ENCODE measurements at regions not wholly inside any gene's neighbourhood (a gene's known extent, or its start where the extent isn't known, plus 50 kb on each side); places are given as distances from the start of the nearest gene placed in this dataset.

GRCh38 chr9:16921855-16922254 lies 51.4 kb upstream of the BNC2 start:
- peaks cover 3% of the 10 kb centered on the region; the same call in 1 of the 2 replicates for H3K9me1 ChIP-seq (ENCODE audit: insufficient read depth, low read length)
- no peaks in the 10 kb centered on the region for H3K36me3 ChIP-seq (ENCODE audit: control insufficient read depth, insufficient read depth, low read length)
- no peak overlapping the region for H3K4me3 ChIP-seq (ENCODE audit: insufficient read depth, low read depth, low read length)
- CTCF ChIA-PET: interaction anchor here (0.5 kb wide), 1 partner anchor 257 kb away, joined by 3 read pairs; no protein-coding TSS in a partner anchor
- H3K14ac ChIP-seq (replicated peaks; ENCODE audit: low read depth, low read length): no peak overlapping the region
- peaks cover 4% of the 10 kb centered on the region for H3K9me3 ChIP-seq (ENCODE audit: control insufficient read depth, insufficient read depth, low read length)
- H3K27me3 ChIP-seq (ENCODE audit: control insufficient read depth, insufficient read depth, low read length): no peaks in the 10 kb centered on the region
- H4K8ac ChIP-seq (ENCODE audit: low read depth in 2 of 2, low read length in 2 of 2): no peak overlapping the region
- H2BK15ac ChIP-seq (ENCODE audit: low read depth, low read length): no peak overlapping the region
- H3K56ac ChIP-seq (ENCODE audit: extremely low read depth, insufficient read depth, low read length): no peak overlapping the region
- H2AK5ac ChIP-seq (ENCODE audit: low read depth, low read length): no peak overlapping the region
- H3K18ac ChIP-seq (ENCODE audit: low read depth, low read length): no peak overlapping the region
- POLR2A ChIA-PET (ENCODE audit: unreplicated experiment): no interaction called here
- intact Hi-C loops (cut with micrococcal nuclease) (no loop called here), in situ Hi-C loops (cut with MboI; ENCODE audit: low sequenced_read_pairs) (no loop called here), dilution Hi-C loops (cut with HindIII; ENCODE audit: low sequenced_read_pairs, unreplicated experiment) (no loop called here)
- H4K20me1 ChIP-seq (ENCODE audit: insufficient read depth, low read length): no peaks in the 10 kb centered on the region
- H2BK120ac ChIP-seq (ENCODE audit: low read depth, low read length): no peak overlapping the region
- no peak overlapping the region for H2AFZ ChIP-seq (replicated peaks; ENCODE audit: low read length, poor library complexity)
- no peak overlapping the region for H3K9ac ChIP-seq (ENCODE audit: low read depth, low read length)
- DNase-seq (no peak), ATAC-seq (ENCODE audit: low read depth) (no peak)
- H4K91ac ChIP-seq (ENCODE audit: insufficient read depth, low read depth, low read length): no peak overlapping the region
- H2AK9ac ChIP-seq (replicated peaks; ENCODE audit: low read depth, low read length, poor library complexity): no peak overlapping the region
- no CpG with 5 or more reads among the region's 3 CpGs for WGBS, 2 experiments (ENCODE audit: extremely low coverage in 2 of 2, insufficient read length in 1 of 2)
- no peak overlapping the region for H3K4me2 ChIP-seq (ENCODE audit: low read depth, low read length)
- H3K23ac ChIP-seq (ENCODE audit: low read depth, low read length): no peak overlapping the region
- no TSS peak for BruUV-seq (replicated peaks)
- H3K27ac ChIP-seq (ENCODE audit: insufficient read depth, low read length): no peak overlapping the region
- TF ChIP-seq RAD21 (IDR thresholded peaks at IDR 0.05; ENCODE audit: low read length): peak; percentile 18; the same call in 1 of the 2 replicates
- TF ChIP-seq CTCF (conservative IDR thresholded peaks at IDR 0.05; ENCODE audit: low read depth, low read length): no peak
- H3K79me1 ChIP-seq (ENCODE audit: low read depth in 1 of 2, low read length in 2 of 2): no peaks in the 10 kb centered on the region
- no peak overlapping the region for H2BK5ac ChIP-seq (ENCODE audit: low read depth, low read length, poor library complexity, severe bottlenecking)
- H3K4me1 ChIP-seq (ENCODE audit: control insufficient read depth, insufficient read depth, low read length): no peaks in the 10 kb centered on the region
- no peak overlapping the region for H2BK20ac ChIP-seq (ENCODE audit: low read depth, low read length)
- no peak overlapping the region for H3K4ac ChIP-seq (ENCODE audit: low read depth, low read length)
- H4K5ac ChIP-seq (ENCODE audit: low read depth, low read length): no peak overlapping the region

Measured in IMR-90 (cell line).